Hypothalamus (tissue), 51 donors: ENCODE measurements at regions not wholly inside any gene's neighbourhood (a gene's known extent, or its start where the extent isn't known, plus 50 kb on each side); places are given as distances from the start of the nearest gene placed in this dataset.
"Not testable (repeated sequence)": the region's sequence is repeated elsewhere in the genome, so short reads cannot be mapped to it uniquely, and the experiment has no call there.

Source experiments
- DNase-seq, 51 donors: peaks; one replicate each; lab custom pipeline; 2025; lab: John Stamatoyannopoulos, UW

- DNase-seq = no peak
Observed at GRCh38 chr1:55466921-55467320, 251.8 kb upstream of the USP24 start.

DNA sequence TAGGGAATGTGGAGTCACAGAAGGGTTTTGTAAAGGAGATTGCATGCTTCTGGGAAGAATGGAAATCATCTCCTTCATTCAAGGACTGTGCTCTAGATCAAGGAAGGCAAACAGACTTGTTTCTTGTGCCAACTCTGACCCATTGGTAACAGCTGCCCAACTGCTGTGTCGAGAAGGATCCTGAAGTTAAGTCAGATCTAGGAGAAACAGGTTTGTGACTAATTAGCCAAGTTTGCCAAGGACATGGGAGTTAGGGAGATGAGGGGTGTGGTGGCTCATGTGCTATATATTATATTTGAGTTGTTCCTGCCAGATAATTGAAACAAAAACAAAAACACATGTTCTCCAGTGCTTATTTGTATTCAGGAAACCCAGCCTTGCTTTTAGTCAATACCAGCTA is 251.2 kb upstream of the USP24 start:
- DNase-seq = no peak

- no peak for DNase-seq
Observed at GRCh38 chr1:55464550-55464949, 249.4 kb upstream of the USP24 start.

GRCh38 chr1:55463814-55464475 is 248.8 kb upstream of the USP24 start:
- DNase-seq = no peak

GRCh38 chr1:55457874-55458273 is 242.7 kb upstream of the USP24 start:
- DNase-seq = no peak

GRCh38 chr1:55456971-55457370 is 241.8 kb upstream of the USP24 start:
- no peak for DNase-seq

- no peak for DNase-seq
Observed at GRCh38 chr1:55448261-55448660, 233.1 kb upstream of the USP24 start.

DNA sequence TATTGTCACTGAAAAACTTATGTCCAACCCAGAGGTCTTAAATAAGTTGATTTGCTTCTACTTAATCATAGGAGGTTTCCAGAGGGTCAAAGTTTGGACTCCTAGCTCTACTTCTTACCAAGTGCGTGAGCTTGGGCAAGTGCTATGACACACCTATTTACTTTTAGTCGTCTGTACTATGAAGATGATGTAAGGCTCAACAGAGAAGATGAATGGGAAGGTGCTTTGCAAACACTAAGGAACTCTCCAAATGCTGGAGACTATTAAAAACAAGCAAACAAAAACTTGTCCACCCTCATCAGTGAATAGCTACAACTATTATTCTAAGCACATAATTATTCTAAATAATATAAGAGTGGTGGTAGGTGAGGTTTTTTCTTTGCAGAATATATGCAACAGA is 232.3 kb upstream of the USP24 start:
- no peak for DNase-seq

DNA sequence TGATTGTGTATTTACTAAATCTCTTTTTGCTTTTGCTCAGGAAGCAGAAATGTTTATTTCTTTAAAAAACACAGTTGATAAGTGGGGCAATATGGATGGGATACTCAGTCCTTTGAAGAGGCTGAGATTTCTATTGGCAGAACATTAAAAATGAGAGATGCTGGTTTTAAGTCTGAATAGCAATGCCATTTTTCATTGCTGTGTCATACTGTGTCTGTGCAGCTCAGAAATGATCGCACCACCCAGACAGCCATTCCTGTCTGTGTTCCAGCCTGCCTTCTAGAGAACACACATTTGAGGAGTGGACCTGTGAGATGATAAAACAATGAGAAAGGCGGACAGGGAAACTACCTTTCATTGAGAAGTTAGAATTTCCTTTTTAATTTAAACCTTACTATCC is 231.2 kb upstream of the USP24 start:
- no peak for DNase-seq

DNA sequence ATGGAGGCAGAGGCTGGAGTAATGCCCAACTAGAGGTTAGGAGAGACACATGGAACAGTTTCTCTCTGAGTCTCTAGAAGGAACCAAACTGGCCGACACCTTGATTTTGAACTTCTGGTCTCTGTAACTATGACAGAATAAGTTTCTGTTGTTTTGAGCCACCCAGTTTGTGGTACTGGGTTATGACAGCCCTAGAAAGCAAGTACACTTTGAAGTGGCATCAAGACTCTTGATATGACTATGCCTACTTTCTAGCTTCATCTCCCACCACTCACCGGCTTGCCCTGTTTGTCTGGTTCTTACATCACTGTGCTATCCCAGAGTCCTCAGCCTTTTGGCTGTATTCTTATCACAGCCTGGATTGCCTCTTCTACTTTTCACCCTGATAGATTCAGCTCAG is 230.3 kb upstream of the USP24 start:
- no peak for DNase-seq

GRCh38 chr1:55444667-55445066 is 229.5 kb upstream of the USP24 start:
- DNase-seq = no peak

DNA sequence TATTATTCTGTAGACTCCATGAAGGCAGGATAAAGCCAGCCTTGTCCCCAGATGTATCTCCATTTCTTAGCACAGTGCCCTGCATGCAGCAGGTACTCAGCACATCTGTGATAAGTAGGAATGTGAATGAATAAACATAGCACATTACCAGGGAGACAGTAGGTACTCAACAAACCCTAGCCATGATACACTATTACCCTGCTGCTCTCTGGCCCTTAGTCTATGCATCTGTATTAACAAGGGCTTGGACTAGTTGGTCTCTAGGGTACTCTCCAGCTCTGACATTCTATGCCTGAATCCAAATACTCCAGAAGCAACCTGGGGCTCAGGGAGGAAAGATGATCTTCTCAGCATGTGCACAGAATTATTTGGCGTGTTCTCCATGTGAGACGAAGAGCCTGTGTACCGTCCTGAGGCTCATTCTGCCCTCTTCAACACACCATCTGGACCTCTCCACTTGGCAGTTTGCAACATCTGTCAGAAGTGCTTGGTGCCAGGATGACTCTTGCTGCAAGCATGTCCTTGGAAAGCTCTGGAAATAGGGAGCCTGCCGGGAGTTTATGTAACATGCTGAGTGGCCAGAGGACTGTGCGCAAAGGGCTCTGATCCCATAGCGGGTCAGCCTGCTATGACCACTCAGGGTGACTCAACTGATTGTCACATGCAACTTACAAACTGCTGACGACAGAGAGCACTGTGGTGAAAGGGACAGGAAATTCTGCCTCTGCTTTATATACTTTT is 228.2 kb upstream of the USP24 start:
- peak in 5 of 51 donors; percentile 1 to 5 (median 2) for DNase-seq

DNA sequence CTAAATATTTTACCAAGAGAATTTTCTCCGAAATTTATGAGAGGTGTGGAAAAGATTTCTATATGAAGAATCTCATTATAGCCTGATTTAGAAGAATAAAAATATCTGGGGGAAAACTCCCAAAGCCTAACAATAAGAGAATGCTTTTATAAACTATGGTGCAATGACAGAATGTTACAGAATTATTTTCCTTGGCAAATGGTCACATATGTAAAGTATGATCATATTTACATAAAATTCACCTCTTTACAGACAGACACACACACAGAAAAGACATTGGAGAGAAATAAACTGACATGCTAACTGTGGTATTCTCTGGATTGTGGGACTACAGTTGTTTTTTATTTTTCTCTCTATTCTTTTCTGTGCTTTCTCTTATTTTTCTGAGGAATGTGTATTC is 226.3 kb upstream of the USP24 start:
- no peak for DNase-seq

DNA sequence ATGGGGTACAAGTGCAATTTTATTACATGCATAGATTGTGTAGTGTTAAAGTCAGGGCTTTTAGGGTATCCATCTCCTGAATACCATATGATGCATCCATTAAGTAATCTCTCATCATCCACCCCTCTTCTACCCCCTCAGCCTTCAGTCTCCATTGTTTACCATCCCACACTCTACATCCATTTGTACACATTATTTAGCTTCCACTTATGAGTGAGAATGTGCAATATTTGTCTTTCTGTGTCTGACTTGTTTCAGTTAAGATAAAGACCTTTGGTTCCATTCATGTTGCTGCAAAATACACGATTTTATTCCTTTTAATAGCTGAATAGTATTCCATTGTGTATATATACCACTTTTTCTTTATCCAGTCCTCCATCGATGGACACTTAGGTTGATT is 222.5 kb upstream of the USP24 start:
- DNase-seq = no peak

DNA sequence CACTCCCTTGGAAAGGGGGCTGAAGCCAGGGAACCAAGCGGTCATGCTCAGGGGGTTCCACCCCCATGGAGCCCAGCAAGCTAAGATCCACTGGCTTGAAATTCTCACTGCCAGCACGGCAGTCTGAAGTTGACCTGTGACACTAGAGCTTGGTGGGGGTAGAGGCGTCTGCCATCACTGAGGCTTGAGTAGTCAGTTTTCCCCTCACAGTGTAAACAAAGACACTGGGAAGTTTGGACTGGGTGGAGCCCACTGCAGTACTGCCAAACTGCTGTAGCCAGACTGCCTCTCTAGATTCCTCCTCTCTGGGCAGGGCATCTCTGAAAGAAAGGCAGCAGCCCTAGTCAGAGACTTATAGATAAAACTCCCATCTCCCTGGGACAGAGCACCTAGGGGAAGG is 215.6 kb upstream of the USP24 start:
- not testable (repeated sequence) for DNase-seq

DNA sequence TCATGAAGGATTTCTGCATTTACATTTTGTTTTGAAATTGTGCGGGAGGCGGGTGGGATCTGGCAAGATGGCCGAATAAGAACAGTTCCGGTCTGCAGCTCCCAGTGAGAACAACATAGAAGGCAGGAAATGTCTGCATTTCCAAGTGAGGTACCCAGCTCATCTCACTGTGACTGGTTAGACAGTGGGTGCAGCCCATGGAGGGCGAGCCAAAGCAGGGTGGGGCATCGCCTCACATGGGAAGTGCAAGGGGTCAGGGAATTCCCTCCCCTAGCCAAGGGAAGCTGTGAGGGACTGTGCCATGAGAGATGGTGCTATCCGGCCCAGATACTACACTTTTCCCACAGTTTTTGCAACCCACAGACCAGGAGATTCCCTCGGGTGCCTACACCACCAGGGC is 215.0 kb upstream of the USP24 start:
- DNase-seq = not testable (repeated sequence)

DNA sequence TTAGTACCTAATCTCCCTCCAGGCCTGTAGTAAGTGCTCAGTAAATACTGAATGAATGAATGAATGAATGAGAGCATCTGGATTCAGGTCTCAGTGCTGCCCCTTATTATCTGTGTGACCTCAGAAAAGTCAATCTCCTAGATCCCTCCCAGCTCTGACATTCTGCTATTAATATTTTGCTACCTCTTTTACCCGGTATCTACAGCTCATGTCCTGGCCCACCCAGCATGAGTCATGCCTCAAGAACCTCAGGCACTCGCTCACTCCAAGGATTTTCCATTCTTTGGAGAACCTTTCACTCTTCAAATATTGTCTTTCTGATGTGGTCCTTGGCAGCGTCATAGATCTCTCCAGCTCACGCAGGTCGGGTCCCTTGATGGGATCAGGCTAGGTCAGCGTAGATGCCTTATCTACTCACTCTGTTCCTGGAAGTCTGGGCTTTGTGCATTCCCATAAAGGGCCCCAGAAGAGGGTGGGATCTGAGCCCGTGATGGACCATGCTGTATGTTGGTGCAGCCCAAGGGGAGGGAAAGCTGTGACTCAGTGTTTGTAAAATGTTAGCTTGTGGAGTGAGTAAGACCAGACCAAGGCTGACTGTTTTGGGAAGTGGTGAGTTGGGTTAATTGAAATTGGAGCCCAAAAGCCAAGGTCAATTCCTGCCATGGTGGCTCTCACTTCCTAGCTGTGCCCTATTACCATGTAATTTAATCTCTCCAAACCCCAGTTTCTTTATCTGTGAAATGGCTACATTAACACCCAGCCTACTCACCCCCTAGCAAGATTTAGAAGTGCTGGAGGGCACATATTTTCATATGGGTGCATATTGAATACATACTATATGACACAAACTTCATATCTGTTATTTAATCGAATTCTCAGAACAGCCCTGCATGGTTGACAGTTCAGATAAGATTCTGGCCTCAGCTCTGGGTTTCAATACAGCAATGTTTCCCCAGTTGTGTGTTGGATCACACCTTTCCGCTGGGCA is 214.1 kb upstream of the USP24 start:
- no peak for DNase-seq

DNA sequence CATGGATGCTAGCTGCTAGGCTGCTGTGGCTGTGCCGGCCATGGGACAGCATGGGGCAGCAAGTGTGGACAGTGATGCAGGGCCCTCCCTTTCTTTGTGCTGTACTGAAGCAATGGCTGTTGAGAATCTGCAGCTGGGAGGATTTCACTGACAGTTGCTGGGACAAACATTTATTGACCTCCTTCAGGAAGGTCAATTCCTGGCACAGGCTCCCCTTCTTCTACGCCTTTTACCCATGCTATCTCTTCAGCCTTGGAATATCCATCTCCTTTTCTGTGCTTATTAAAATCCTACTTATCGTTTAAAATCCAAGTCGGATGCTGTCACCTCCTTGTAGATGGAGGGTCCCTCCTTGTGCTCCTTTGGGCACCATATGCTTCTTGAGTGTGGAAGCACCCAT is 213.1 kb upstream of the USP24 start:
- no peak for DNase-seq

DNA sequence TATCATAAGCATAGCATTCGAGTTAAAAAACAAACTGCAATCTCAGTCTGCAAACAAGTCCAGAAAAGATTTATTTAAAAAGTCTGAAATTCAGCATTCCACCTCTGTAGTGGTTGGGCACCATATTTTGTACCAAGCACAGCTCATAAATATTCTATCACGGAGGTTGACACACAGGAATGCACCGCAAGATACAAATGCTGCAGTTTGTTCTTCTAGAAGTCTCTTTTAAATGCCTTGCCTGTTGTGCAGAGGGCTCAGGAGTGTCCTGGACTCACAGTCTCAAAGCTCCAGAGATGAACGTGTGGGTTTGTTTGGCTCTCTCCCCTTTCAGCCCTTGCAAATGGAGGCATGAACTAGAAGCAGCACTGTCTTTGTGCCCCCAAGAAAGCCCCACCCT is 212.4 kb upstream of the USP24 start:
- no peak for DNase-seq

DNA sequence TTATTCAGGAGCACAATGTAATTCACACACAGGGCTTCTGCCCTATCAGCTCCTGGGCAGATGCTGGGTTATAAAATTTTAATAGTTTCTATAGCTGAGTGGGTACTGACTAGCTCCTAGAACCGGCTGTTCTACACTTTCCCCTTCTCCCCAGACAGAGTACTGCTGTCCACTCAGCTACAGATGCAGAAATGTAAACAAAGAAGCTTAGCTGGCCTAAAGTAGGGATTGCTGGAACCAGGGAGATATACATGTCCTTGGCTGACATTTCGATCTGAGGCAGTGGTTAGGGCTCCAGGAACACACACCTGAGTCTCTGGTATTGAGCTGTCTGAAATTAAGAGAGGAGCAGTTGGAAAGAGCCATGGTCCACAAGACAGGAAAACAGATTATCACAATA is 211.5 kb upstream of the USP24 start:
- DNase-seq = no peak

DNA sequence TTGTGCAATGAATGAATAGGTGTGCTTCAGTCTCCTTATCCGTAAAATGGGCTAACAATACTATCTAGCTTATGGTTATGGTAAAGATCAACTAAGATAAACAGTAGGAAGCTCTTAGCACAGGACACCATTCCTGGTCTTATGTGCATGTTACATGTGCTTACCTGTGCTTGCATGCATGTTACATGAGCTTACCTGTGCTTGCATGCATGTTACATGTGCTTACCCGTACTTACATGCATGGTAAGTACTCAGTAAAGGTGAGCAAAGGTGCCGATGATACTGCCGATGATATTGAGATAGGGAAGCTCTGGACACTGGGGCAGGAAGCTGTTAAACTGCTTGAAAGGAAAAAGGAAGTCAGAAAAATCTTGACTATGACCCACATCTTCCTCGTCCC is 211.0 kb upstream of the USP24 start:
- no peak for DNase-seq
